Lung microvascular endothelial cell (primary cell): ENCODE measurements at regions not wholly inside any gene's neighbourhood (a gene's known extent, or its start where the extent isn't known, plus 50 kb on each side); places are given as distances from the start of the nearest gene placed in this dataset.
"Not testable (repeated sequence)": the region's sequence is repeated elsewhere in the genome, so short reads cannot be mapped to it uniquely, and the experiment has no call there.

Source experiments
- DNase-seq, 2 donors: peaks; one replicate each; pipeline versions ENCODE4 v3.0.0 to v3.0.0-alpha.2; 2010; ENCODE audit warnings: low read depth in 2 of 2

- DNase-seq, result not testable (repeated sequence)
These were observed 1048.3 kb downstream of the BCL11B start for GRCh38 chr14:98223710-98224109.

GRCh38 chr14:98226411-98226810 is 1045.6 kb downstream of the BCL11B start:
- DNase-seq, result no peak

- no peak for DNase-seq
These were observed 1044.8 kb downstream of the BCL11B start for GRCh38 chr14:98227000-98227726.

- DNase-seq, result no peak
These were observed 1044.3 kb downstream of the BCL11B start for GRCh38 chr14:98227727-98228111.

- no peak for DNase-seq
These were observed 1042.2 kb downstream of the BCL11B start for GRCh38 chr14:98229656-98230366.

GRCh38 chr14:98230411-98230810 is 1041.6 kb downstream of the BCL11B start:
- DNase-seq, result no peak

GRCh38 chr14:98231210-98231609 is 1040.8 kb downstream of the BCL11B start:
- DNase-seq, result no peak

- DNase-seq, result no peak
These were observed 1038.3 kb downstream of the BCL11B start for GRCh38 chr14:98233656-98234055.

- DNase-seq, result no peak
These were observed 1037.8 kb downstream of the BCL11B start for GRCh38 chr14:98234208-98234607.

GRCh38 chr14:98236314-98236713 is 1035.7 kb downstream of the BCL11B start:
- DNase-seq, result no peak

- DNase-seq, result no peak
These were observed 1034.1 kb downstream of the BCL11B start for GRCh38 chr14:98237939-98238338.

- no peak for DNase-seq
These were observed 1031.6 kb downstream of the BCL11B start for GRCh38 chr14:98240376-98240775.

- DNase-seq, result no peak
These were observed 1029.1 kb downstream of the BCL11B start for GRCh38 chr14:98242903-98243302.

- DNase-seq, result no peak
These were observed 1028.7 kb downstream of the BCL11B start for GRCh38 chr14:98243332-98243731.

GRCh38 chr14:98244162-98244948 is 1027.6 kb downstream of the BCL11B start:
- DNase-seq, result no peak

- DNase-seq, result no peak
These were observed 1026.9 kb downstream of the BCL11B start for GRCh38 chr14:98244966-98245569.

GRCh38 chr14:98249057-98249456 is 1022.9 kb downstream of the BCL11B start:
- DNase-seq, result no peak

GRCh38 chr14:98249476-98249875 is 1022.5 kb downstream of the BCL11B start:
- DNase-seq, result no peak

GRCh38 chr14:98252820-98253219 is 1019.2 kb downstream of the BCL11B start:
- DNase-seq, result no peak

GRCh38 chr14:98259881-98260280 is 1012.1 kb downstream of the BCL11B start:
- DNase-seq, result no peak

GRCh38 chr14:98262566-98262965 is 1009.4 kb downstream of the BCL11B start:
- DNase-seq, result no peak

GRCh38 chr14:98269533-98269932 is 1002.5 kb downstream of the BCL11B start:
- DNase-seq, result no peak
